COLO668 (cell line): ENCODE measurements at regions not wholly inside any gene's neighbourhood (a gene's known extent, or its start where the extent isn't known, plus 50 kb on each side); places are given as distances from the start of the nearest gene placed in this dataset.

Source experiments
- DNase-seq: peaks from one replicate; lab custom pipeline; 2025; ENCODE audit not compliant: unreplicated experiment; lab: John Stamatoyannopoulos, UW

GRCh38 chr2:10985260-10985659 lies 73.5 kb downstream of the KCNF1 start:
- DNase-seq = no peak

GRCh38 chr2:10985901-10986535 lies 74.3 kb downstream of the KCNF1 start:
- no peak for DNase-seq

DNA sequence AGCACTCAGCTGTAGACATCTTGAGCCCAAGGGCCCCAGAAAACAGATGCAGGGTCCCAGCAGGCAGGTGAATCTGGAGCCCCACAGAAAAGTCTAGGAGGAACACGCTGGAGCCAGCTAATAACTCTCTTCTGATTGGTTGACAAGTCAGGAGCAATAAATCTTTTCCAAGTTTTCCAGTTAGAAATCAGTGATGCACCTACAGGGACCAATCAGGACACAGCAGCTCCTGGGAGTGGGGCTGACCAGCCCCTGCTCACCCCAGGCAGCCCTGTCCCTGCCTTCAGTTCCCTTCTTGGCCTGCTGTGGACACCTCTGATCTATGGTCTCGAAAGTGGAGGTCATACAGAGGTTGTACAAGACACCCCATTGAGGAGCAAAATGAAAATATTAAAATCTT lies 75.7 kb downstream of the KCNF1 start:
- DNase-seq = no peak

DNA sequence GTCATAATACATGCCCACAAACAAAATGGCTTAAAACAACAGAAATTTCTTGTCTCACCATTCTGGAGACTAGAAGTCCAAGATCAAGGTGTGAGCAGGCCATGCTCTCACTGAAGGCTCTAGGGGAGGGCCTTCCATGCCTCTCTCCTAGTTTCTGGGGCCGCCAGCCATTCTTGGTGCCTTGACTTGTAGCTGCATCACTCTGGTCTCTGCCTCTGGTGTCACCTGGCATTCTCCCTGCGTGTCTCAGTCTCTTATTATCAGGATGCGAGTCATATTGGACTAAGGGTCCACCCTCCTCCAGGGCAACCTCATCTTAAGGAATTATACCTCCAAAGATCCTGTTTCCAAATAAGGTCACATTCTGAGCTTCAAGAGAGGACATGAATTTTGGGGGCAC lies 76.1 kb downstream of the KCNF1 start:
- no peak for DNase-seq

DNA sequence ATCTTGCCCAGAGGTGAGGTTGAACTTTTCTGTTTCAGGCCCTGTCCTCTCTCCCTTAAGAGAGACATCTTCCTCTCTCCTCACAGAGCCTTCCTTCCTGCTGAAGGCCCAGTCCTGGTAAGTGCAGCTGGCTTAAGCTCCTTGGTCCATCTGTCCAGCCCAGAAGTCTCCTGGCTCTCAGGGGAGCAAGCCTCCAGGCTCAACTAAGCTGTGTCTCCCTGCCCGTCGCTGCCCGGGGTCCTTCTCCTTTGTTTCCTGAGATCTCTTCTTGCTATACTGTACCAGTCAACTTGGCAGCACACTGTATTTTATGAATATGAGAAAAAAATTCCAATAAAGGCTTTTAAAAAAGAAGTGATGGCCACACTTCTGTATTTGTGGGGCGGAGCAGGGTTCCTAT lies 77.4 kb downstream of the KCNF1 start:
- no peak for DNase-seq

DNA sequence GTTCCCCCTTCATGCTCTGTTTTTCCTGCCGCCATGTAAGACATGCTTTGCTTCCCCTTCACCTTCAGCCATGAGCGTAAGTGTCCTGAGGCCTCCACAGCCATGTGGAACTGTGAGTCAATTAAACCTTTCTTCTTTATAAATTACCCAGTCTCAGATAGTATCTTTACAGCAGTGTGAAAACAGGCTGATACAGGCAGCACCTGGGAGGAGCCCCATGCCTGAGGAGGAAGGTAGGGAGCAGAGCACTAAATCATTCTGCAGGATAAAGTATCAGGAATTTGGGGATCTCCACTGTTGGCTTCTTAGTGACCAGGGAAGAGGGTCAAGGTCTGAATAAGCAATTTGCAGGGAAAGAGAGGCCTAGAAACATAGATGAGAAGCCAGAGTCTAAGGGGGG lies 78.0 kb downstream of the KCNF1 start:
- no peak for DNase-seq

DNA sequence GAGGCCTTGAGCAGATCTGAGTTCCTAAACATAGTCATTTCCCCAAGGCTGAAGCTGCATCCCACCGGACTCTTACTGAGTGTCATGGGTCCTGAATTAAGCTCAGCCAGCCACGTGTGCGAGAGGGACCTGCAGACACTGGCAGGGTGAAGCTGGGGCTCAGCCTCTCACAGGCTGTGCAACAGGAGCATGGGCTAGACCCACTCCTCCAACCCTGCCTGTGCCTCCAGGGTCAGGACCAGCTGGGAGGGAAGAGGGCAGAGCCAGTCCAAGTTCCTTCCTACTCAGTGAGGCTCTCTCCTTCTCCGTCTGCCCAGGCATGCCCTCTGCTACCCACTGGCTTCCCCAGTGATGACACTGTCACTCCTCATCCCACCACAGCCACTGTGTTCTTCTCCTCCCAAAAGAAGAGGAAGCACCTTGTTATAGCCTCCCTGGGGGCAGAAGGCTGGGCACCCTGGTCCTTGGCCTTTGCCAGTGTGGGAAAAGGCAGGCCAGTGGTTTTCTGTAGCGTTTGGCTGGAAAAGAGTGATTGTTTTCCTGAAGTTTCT lies 78.9 kb downstream of the KCNF1 start:
- no peak for DNase-seq

- DNase-seq = no peak
Measured at GRCh38 chr2:10992023-10992791, 80.5 kb downstream of the KCNF1 start.

DNA sequence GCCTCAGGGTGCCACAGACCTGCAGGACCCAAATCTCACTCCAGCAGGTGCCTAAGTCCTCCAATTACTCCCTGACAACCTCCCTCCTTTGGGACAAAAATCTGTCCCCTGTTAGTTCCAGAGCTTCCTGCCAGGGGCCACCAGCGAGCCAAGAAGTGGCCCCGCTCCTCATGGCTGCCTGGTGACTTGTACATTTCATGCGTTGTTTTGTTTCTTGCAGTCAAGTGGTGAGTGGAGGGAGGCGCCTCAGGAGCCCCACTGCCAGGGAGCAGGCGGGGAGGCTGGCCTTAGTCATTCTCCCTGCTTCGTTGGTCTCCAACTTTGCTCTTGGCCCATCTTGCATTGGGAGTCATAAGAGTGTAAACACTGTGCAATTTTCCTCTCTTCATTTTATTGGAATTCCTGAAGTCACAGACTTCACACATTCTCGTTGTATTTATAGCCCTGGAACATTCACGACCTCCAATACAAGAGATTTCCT lies 81.3 kb downstream of the KCNF1 start:
- DNase-seq = no peak

DNA sequence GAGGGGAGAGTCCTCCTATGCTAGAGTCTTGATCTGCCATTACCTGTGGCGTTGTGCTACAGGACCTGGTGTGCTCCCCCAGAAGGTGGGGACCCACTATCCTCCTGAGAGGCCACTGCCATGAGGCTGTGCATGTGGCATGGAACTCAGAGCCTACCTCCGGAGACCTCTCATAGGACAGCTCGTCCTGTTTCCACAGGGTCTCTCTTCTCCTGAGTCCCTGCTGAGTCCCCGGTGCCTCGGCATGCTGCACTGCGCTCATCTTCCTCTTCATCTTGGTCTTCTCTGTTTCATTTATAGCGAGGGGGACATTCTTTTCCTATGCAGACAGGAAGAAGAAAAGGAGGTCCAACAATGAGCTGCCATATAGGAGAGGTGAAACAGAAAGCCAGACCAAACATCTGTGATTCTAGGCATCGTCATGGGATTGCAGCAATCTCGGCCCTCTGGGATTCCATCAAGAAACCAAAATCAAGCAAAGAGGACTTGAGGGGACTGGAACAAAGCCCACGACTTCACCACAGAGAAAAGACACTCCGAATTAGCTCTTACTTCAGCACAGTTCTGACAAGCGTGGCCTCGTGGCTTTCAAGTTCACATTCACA lies 83.7 kb downstream of the KCNF1 start:
- DNase-seq = no peak

DNA sequence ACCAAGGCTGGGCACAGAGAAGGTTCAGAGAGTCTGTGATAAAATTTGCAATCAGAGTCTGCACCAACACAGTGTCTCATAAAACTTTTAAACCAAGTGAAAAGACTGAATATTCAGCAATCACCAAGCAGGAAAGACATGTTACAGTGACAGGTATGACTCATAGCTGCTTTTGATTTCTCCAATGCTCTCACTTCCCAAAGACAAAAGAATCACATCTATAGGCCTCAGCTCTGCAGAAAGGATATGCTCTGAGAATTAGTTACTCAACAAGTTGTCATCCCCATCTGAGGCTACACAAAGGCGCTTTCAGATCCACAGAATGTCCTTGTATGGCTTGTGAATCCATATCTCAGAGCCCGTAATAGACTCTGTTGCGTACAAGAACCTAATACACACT lies 92.5 kb downstream of the KCNF1 start:
- DNase-seq = no peak

DNA sequence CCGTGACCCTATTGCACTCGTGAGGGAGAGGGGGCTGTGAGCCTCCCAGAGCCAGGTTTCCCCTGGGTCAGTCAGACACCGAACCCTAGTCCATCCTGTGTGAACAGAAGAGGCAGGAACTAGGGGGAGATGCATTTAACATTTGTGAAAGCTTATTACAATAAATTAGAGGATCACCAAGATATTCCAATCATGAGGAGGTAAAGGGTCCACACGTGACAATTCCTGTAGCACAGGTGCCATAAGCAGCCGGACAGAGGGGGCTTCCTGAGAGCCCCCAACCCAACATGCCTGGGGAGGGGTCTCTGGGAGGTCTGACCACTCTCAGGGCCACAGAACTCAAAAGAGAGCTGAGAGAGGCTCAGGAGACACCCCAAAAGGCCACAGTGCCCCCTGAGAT lies 93.3 kb downstream of the KCNF1 start:
- no peak for DNase-seq

DNA sequence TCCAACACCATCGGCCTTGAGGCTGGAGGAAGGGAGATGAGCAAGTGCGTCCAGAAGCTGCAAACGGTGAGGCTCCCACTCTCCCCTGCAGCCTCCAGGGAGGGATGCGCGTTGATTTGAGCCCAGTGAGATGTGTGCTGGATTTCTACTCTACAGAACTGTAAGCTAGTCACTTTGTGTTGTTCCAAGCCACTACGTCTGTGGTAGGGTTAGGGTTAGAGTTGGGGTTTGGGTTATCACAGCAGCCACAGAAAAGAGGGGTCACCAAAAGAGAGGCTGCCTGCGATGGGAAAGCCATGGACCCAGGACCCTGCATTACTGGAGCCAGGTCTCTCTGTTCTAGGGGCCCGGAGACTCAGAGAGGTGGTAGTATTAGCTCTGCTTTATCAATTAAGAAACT lies 94.5 kb downstream of the KCNF1 start:
- DNase-seq = no peak

- no peak for DNase-seq
Measured at GRCh38 chr2:11007331-11008264, 95.9 kb downstream of the KCNF1 start.

DNA sequence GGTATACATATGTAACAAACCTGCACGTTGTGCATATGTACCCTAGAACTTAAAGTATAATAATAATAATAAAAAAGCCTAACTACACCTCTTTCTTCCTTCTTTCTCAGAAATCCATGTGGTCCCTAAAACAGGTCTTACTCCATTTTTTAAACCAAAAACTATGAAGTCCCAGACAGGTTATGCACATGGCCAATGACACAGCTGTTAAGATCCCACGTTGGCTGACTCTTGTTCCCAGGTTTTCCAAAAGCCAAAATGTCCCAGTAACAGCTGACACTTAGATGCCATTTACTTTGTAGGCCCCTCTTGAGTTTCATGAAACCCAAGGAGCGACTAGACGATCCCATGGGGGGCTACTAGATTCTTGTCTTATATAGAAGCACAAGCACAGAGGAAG lies 97.0 kb downstream of the KCNF1 start:
- DNase-seq = no peak

GRCh38 chr2:11009176-11009575 lies 97.4 kb downstream of the KCNF1 start:
- no peak for DNase-seq

DNA sequence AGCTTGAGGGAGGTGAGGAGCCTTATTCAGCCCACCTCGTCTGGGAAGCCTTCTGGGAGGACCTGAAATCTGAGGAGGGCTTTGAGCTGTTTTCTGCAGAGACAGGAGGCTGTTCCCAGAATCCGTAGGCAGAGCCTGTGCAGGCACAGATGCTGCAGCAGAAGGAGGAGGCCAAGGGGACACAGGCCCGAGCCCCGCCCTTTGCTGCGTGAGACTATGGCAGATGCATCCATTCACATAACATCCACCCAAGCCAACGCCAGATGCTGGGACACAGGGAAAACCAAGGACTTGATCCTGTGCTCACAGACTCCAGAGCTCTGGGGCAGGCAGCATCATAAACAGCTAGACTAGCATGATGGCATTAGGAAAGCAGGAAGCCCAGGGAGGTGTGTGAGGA lies 98.2 kb downstream of the KCNF1 start:
- DNase-seq = no peak

DNA sequence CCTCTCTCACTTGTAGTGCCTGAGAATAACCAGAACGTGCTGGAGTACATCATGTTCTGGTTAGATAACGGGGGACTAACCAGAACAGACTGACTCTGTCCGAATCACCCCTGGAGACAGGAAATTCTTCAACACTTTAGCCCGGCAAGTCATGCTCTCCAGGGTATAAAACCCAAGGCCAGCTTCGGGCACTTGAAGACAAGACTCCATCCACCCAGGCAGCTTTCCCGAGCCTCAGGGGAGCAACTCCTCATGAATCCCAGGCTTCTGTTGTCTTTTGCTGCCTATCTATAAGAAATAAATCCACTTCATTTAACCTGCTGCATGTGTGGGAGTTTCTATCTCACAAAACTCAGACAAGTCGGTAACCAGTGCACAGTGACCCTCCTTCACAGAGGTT lies 99.6 kb downstream of the KCNF1 start:
- no peak for DNase-seq

GRCh38 chr2:11012131-11012693 lies 100.5 kb downstream of the KCNF1 start:
- DNase-seq = no peak

DNA sequence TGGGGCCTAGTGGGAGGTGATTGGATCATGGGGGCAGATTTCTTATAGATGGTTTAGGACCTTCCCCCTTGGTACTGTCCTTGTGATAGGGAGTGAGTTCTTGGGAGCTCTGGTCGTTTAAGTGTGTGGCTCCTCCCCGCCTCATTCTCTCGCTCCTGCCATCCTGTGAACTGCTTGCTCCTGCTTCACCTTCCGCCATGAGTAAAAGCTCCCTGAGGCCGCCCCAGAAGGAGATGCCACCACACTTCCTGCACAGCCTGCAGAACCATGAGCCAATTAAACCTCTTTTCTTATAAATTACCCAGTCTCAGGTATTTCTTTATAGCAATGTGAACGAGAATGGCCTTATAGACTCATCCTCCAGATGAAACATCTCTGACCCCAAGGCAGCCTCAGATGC lies 101.5 kb downstream of the KCNF1 start:
- DNase-seq = no peak

DNA sequence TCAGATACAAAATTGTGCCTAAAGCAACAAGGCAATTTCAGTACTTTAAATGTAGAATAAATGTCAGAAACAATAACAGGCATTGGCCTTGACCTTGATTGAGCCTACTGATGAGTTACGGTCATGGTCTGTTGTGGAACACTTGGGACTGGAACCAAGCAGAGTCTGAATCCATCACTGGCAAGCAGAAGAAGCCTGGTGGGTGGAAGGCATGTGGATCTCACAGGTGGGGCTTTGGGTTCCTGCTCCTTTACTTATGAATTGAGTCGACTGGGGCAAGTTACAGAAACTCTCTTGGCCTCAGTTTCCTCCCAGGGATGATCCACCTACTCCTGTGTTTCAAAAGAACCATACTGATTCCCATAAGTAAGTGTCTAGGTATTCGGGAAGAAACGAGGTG lies 102.3 kb downstream of the KCNF1 start:
- no peak for DNase-seq
